Activated B cell treated with CpG ODN at 0.5 μM for 24 hours (primary cell): ENCODE measurements at regions not wholly inside any gene's neighbourhood (a gene's known extent, or its start where the extent isn't known, plus 50 kb on each side); places are given as distances from the start of the nearest gene placed in this dataset.

Experiments used
- ATAC-seq: fragments of 200-7000 bp; cut with Tn5 transposase; one replicate; pipeline ENCODE4 v1.10.0; 2021; ENCODE audit warnings: low read depth, mild to moderate bottlenecking, moderate library complexity
- CTCF ChIA-PET: fragments of 350-600 bp; sonication (Branson Sonifier 250); formaldehyde crosslinking; loops from one replicate; lab custom pipeline; 2021; ENCODE audit warnings: antibody characterized with exemption; lab: Charles Lee
- POLR2A ChIA-PET: fragments of 350-600 bp; sonication (Branson Sonifier 250); formaldehyde crosslinking; loops from one replicate; lab custom pipeline; 2021; ENCODE audit warnings: antibody characterized with exemption; lab: Charles Lee
- DNase-seq: peaks from one replicate; pipeline ENCODE4 v3.0.0; 2022
- H3K27ac Mint-ChIP-seq: one replicate; pipeline ENCODE4 v1.8.0; 2020; ENCODE audit warnings: mixed read lengths
- H3K27me3 Mint-ChIP-seq: one replicate; pipeline ENCODE4 v1.8.0; 2021; ENCODE audit warnings: mixed read lengths
- H3K36me3 Mint-ChIP-seq: one replicate; pipeline ENCODE4 v1.8.0; 2021; ENCODE audit warnings: low read depth, mixed read lengths
- H3K4me1 Mint-ChIP-seq: one replicate; pipeline ENCODE4 v1.8.0; 2021; ENCODE audit warnings: mixed read lengths
- H3K4me3 Mint-ChIP-seq: one replicate; pipeline ENCODE4 v1.8.0; 2020; ENCODE audit warnings: mild to moderate bottlenecking, mixed read lengths
- H3K9me3 Mint-ChIP-seq: one replicate; pipeline ENCODE4 v1.8.0; 2020; ENCODE audit warnings: mixed read lengths
- CTCF ChIP-seq: fragments of 200-600 bp; IDR thresholded peaks from one replicate; pipeline ENCODE4 v1.8.0; 2022; ENCODE audit warnings: antibody characterized with exemption, mild to moderate bottlenecking
- intact Hi-C: fragments of 100-400 bp; cut with micrococcal nuclease; formaldehyde crosslinking; loops from one replicate; pipeline ENCODE4 v1.15.1; 2024

- no peaks in the 10 kb centered on the region for H3K36me3 Mint-ChIP-seq
- H3K4me3 Mint-ChIP-seq = no peak overlapping the region
- H3K27me3 Mint-ChIP-seq = no peaks in the 10 kb centered on the region
- intact Hi-C loops = loop anchor here (1.0 to 5.0 kb wide), 8 partner anchors 51 to 1521 kb away; no protein-coding TSS in a partner anchor
- TF ChIP-seq CTCF = no peak
- POLR2A ChIA-PET = interaction anchor here (0.9 to 1.2 kb wide), 4 partner anchors 86 to 368 kb away, joined by 3 to 7 read pairs (median 3); no protein-coding TSS in a partner anchor
- H3K27ac Mint-ChIP-seq = peak overlapping the region; percentile 85
- peaks cover 98% of the 10 kb centered on the region for H3K4me1 Mint-ChIP-seq
- H3K9me3 Mint-ChIP-seq = peaks cover 2% of the 10 kb centered on the region
- CTCF ChIA-PET = interaction anchor here (0.7 to 1.0 kb wide), 3 partner anchors 18 to 619 kb away, joined by 3 to 7 read pairs (median 6); no protein-coding TSS in a partner anchor
- DNase-seq (no peak), ATAC-seq (peak; percentile 26)
Observed at GRCh38 chr12:24728366-24728765, 220.5 kb downstream of the BCAT1 start.

GRCh38 chr12:24725616-24726015 lies 223.3 kb downstream of the BCAT1 start:
- DNase-seq (no peak), ATAC-seq (no peak)
- Mint-ChIP-seq H3K27ac (peak overlapping the region; percentile 68), H3K36me3 (no peaks in the 10 kb centered on the region), H3K4me1 (peaks cover 70% of the 10 kb centered on the region), H3K9me3 (peaks cover 2% of the 10 kb centered on the region), H3K4me3 (no peak overlapping the region), H3K27me3 (no peaks in the 10 kb centered on the region)
- TF ChIP-seq CTCF = no peak
- ChIA-PET CTCF (interaction anchor here (1.1 to 2.3 kb wide), 2 partner anchors 53 to 365 kb away, joined by 3 to 6 read pairs; no protein-coding TSS in a partner anchor), POLR2A (interaction anchor here (0.6 to 3.2 kb wide), 4 partner anchors 16 to 49 kb away, joined by 3 to 16 read pairs (median 8); no protein-coding TSS in a partner anchor)
- intact Hi-C loops = loop anchor here (5.0 kb wide), 2 partner anchors 228 to 458 kb away; no protein-coding TSS in a partner anchor

- intact Hi-C loops = loop anchor here (5.0 kb wide), 3 partner anchors 68 to 458 kb away; no protein-coding TSS in a partner anchor
- Mint-ChIP-seq H3K4me1 (peaks cover 70% of the 10 kb centered on the region), H3K4me3 (no peak overlapping the region), H3K36me3 (no peaks in the 10 kb centered on the region), H3K27ac (peak overlapping the region; percentile 73), H3K27me3 (no peaks in the 10 kb centered on the region), H3K9me3 (peaks cover 2% of the 10 kb centered on the region)
- no peak for TF ChIP-seq CTCF
- POLR2A ChIA-PET = interaction anchor here (1.2 to 3.2 kb wide), 4 partner anchors 15 to 54 kb away, joined by 3 to 16 read pairs (median 9); no protein-coding TSS in a partner anchor
- CTCF ChIA-PET = interaction anchor here (1.1 to 2.3 kb wide), 2 partner anchors 54 to 129 kb away, joined by 3 to 6 read pairs; no protein-coding TSS in a partner anchor
- no peak for DNase-seq
- ATAC-seq = no peak
Observed at GRCh38 chr12:24724814-24725213, 224.1 kb downstream of the BCAT1 start.

GRCh38 chr12:24723759-24724158 lies 225.1 kb downstream of the BCAT1 start:
- intact Hi-C loops = loop anchor here (5.0 kb wide), 1 partner anchor 66 kb away; no protein-coding TSS in a partner anchor
- no peaks in the 10 kb centered on the region for H3K9me3 Mint-ChIP-seq
- peaks cover 70% of the 10 kb centered on the region for H3K4me1 Mint-ChIP-seq
- H3K27me3 Mint-ChIP-seq = no peaks in the 10 kb centered on the region
- peak overlapping the region; percentile 60 for H3K27ac Mint-ChIP-seq
- no peak for ATAC-seq
- no peaks in the 10 kb centered on the region for H3K36me3 Mint-ChIP-seq
- TF ChIP-seq CTCF = no peak
- ChIA-PET POLR2A (interaction anchor here (0.6 to 3.2 kb wide), 7 partner anchors 8 to 287 kb away, joined by 3 to 16 read pairs (median 4); no protein-coding TSS in a partner anchor), CTCF (no interaction called here)
- no peak for DNase-seq
- no peak overlapping the region for H3K4me3 Mint-ChIP-seq

GRCh38 chr12:24721191-24721590 lies 227.7 kb downstream of the BCAT1 start:
- ChIA-PET POLR2A (interaction anchor here (0.8 to 6.6 kb wide), 5 partner anchors 10 to 158 kb away, joined by 3 to 111 read pairs (median 22); no protein-coding TSS in a partner anchor), CTCF (interaction anchor here (1.2 kb wide), 1 partner anchor 12 kb away, joined by 4 read pairs; no protein-coding TSS in a partner anchor)
- H3K27me3 Mint-ChIP-seq = no peaks in the 10 kb centered on the region
- H3K36me3 Mint-ChIP-seq = no peaks in the 10 kb centered on the region
- H3K9me3 Mint-ChIP-seq = no peaks in the 10 kb centered on the region
- ATAC-seq (no peak), DNase-seq (no peak)
- no peak overlapping the region for H3K4me3 Mint-ChIP-seq
- peaks cover 53% of the 10 kb centered on the region for H3K4me1 Mint-ChIP-seq
- no peak for TF ChIP-seq CTCF
- intact Hi-C loops = loop anchor here (5.0 kb wide), 1 partner anchor 64 kb away; no protein-coding TSS in a partner anchor
- peak overlapping the region; percentile 24 for H3K27ac Mint-ChIP-seq
